Mesenteric fat pad (tissue), 1 donor: ENCODE measurements at regions not wholly inside any gene's neighbourhood (a gene's known extent, or its start where the extent isn't known, plus 50 kb on each side); places are given as distances from the start of the nearest gene placed in this dataset.
"Not testable (repeated sequence)": the region's sequence is repeated elsewhere in the genome, so short reads cannot be mapped to it uniquely, and the experiment has no call there.

Experiments used
- DNase-seq: peaks from one replicate; pipeline ENCODE4 v3.0.0-alpha.2; 2020; ENCODE audit warnings: low spot score
- donor health status: DM: yes; HTN: yes; CAD: no.

GRCh38 chrX:44785652-44786051 lies 58.2 kb upstream of the DUSP21 start:
- peak; percentile 62 for DNase-seq

GRCh38 chrX:44784241-44784640 lies 59.6 kb upstream of the DUSP21 start:
- no peak for DNase-seq

GRCh38 chrX:44778254-44778653 lies 65.6 kb upstream of the DUSP21 start:
- DNase-seq: peak; percentile 8

DNA sequence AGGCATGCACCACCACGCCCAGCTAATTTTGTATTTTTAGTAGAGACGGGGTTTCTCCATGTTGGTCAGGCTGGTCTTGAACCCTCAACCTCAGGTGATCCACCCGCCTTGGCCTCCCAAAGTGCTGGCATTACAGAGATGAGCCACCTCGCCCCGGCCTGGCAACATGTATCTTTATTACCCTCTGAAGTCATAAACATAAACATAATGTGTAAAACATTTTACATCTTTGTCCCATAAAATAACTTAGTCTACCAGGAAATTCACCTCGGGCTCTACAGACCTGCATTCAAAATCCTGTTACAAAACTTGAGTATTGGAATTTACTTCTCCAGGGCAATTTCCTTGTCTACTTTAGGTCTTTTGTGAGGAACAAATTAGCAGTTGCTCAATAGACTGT lies 68.1 kb upstream of the DUSP21 start:
- DNase-seq: peak; percentile 22

DNA sequence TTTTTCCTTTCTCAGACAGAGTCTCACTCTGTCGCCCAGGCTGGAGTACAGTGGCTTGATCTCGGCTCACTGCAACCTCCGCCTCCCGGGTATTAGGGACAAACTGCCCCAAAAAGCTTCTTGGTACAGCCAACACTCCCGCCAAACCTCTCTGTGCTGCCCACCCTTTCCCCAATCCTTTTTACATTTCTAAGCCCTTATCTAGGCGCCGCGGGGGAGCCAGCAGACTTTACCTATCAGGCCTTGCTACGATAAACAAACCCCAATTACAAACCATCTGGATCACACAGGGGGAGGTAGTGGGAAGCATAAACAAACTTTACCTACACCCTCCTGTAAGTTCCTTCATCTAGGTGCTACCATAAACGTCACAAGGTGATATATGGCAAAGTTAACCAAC lies 69.8 kb upstream of the DUSP21 start:
- peak; percentile 30 for DNase-seq

- no peak for DNase-seq
Observed at GRCh38 chrX:44770121-44770520, 73.7 kb upstream of the DUSP21 start.

DNA sequence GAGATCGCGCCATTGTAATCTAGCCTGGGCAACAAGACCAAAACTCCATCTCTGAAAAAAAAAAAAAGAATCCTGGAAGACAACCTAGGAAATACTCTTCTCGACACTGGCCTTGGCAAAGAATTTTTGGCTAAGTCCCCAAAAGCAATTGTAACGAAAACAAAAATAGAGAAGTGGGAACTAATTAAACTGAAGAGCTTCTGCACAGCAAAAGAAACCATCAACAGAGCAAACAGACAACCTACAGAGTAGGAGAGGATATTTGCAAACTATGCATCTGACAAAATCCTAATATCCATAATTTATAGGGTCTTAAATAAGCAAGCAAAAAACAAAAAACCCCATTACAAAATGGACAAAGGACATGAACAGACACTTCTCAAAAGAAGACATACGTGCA lies 76.5 kb upstream of the DUSP21 start:
- DNase-seq: no peak

GRCh38 chrX:44765556-44765955 lies 78.3 kb upstream of the DUSP21 start:
- no peak for DNase-seq

GRCh38 chrX:44747969-44748368 lies 95.9 kb upstream of the DUSP21 start:
- DNase-seq: no peak

DNA sequence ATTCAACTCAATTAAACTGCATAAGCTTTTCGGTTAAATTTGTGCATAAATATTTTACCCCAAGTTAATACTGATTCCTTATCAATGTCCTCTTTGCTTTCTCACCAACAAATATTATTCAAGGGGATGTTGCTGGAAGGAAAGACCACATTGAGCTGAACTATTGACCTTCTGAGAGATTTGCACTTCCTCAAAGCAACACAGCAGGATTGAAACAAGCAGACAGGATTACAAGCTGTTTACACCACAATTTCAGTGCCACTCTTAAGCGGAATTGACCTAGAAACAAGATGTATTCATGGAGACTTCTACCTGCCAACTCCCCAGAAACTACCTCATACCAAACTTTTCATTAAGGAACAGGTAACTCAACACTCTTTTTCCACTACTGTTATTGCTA lies 96.5 kb upstream of the DUSP21 start:
- no peak for DNase-seq

DNA sequence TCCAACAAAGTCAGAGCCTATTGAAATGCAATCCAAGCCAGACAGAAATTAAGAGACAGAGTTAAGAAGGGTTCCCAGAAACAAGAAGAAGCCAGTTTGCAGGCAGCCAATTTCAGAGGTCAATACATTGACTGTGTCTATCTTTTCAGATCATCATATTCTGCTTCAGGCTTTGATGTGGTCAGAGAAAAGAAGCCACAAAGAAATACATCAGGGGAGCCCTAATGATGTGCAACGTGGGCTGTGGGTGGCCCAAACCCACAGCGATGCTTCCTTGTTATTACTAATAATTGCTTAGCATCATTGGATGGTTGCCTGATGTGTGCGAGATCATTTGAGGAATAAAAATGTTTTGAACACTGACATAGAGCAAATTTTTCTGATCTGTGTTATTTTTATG lies 99.0 kb upstream of the DUSP21 start:
- no peak for DNase-seq

DNA sequence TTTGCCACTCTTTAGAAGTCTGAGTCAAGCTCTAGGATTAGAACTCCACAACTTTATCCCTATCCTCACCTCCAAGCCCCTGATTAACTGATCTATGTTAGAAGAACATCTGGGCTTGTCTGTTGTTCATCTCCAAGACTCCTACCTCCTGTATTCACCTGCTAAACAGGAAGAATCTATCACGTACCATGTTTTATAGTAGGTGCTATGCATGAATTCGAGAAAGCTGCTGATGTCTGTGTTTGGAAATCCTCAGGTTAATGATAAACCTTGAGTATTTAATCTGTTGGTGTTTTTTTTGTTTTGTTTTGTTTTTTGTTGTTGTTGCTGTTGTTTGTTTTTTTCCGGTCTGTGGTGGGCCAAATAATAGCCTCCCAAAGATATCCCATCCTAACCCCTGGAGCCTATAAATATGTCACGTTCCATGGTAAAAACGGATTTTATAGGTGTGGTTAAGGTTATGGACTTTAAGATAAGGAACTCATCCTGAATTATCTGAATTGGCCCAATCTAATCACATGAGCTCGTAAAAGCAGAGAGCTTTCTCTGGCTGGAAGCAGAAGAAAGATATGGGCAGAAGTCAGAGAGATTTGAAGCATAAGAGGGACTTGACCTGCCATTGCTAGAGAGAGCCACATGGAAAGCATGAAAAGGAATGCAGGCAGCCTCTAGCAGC lies 101.2 kb upstream of the DUSP21 start:
- no peak for DNase-seq

DNA sequence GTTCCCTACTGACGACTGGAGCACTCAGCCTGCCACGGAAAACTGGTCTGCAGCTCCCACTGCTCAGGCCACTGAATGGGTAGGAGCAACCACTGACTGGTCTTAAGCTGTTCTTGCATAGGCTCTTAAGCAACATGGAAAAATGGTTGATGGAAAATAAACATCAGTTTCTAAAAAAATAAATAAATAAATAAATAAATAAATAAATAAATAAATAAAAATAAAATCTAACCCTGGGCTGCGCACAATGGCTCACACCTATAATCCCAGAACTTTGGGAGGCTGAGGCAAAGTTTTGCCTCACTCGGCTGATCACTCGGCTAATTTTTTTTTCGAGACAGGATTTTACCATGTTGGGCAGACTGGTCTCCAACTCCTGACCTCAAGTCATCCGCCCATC lies 102.0 kb upstream of the DUSP21 start:
- DNase-seq: not testable (repeated sequence)

DNA sequence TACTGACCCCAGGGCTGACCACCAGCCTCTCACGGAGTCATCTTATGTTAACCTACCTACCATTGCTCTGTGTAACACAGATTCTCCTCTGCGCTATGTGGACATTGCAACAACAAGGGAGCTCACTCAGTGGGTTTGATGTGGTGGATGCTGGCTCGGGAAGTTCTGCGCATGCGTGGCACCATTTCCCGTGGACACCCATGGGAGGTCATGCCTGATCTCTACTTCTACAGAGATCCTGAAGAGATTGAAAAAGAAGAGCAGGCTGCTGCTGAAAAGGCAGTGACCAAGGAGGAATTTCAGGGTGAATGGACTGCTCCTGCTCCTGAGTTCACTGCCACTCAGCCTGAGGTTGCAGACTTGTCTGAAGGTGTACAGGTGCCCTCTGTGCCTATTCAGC lies 102.4 kb upstream of the DUSP21 start:
- DNase-seq: not testable (repeated sequence)

DNA sequence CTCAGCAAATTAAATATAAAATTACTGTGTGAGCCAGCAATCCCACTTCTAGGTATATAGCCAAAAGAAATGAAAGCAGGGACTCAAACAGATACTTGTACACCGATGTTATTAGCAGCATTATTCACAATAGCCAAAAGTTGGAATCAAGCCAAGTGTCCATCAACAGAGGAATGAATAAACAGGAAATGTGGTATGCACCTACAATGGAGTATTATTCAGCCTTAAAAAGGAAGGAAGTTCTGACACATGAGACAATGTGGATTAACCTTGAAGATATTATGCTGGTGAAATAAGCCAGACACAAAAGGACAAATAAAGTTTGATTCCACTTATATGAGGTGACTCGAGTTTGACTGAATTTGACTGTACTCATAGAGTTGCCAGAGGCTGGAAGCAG lies 108.3 kb upstream of the DUSP21 start:
- DNase-seq: no peak

- DNase-seq: no peak
Observed at GRCh38 chrX:44733931-44734330, 109.9 kb upstream of the DUSP21 start.

- no peak for DNase-seq
Observed at GRCh38 chrX:44731160-44731559, 112.7 kb upstream of the DUSP21 start.

GRCh38 chrX:44723426-44723825 lies 120.4 kb upstream of the DUSP21 start:
- DNase-seq: no peak

GRCh38 chrX:44708470-44708869 lies 135.4 kb upstream of the DUSP21 start:
- no peak for DNase-seq

GRCh38 chrX:44705817-44706551 lies 137.8 kb upstream of the DUSP21 start:
- DNase-seq: no peak

DNA sequence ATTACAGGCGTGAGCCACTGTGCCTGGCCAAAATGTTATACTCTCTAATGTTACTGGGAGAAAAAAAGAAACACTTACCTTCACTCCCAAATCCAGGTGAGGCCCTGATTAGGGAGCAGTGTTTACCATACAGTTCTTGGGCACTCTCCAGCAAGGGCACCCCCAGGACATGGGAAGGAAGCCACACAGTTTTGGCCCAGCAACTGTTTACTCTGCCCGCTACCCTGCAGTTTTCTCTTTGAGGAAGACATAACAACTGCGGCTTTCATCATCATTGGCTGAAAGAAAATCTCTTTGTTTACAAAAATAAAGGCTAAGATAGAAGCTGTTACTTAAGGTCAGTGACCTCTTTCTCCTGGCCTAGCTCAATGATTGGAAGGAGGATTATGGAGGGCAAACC lies 145.5 kb upstream of the DUSP21 start:
- DNase-seq: no peak

- no peak for DNase-seq
Observed at GRCh38 chrX:44693255-44693654, 150.6 kb upstream of the DUSP21 start.

- no peak for DNase-seq
Observed at GRCh38 chrX:44690129-44690528, 147.5 kb upstream of the FUNDC1 start.
